Osteocyte (in vitro differentiated cells): ENCODE measurements at regions not wholly inside any gene's neighbourhood (a gene's known extent, or its start where the extent isn't known, plus 50 kb on each side); places are given as distances from the start of the nearest gene placed in this dataset.

Experiments
- DNase-seq: peaks from one replicate; pipeline ENCODE4 v3.0.0; 2021; ENCODE audit warnings: mixed read lengths; ENCODE audit not compliant: unreplicated experiment; ENCODE audit errors: extremely low spot score
- H3K27ac Mint-ChIP-seq: one replicate; pipeline ENCODE4 v1.8.0; 2021; ENCODE audit warnings: mild to moderate bottlenecking, mixed read lengths; ENCODE audit not compliant: unreplicated experiment
- H3K27me3 Mint-ChIP-seq: one replicate; pipeline ENCODE4 v1.8.0; 2021; ENCODE audit warnings: mixed read lengths; ENCODE audit not compliant: unreplicated experiment
- H3K36me3 Mint-ChIP-seq: one replicate; pipeline ENCODE4 v1.8.0; 2021; ENCODE audit warnings: mixed read lengths; ENCODE audit not compliant: unreplicated experiment
- H3K4me1 Mint-ChIP-seq: one replicate; pipeline ENCODE4 v1.8.0; 2021; ENCODE audit warnings: mixed read lengths; ENCODE audit not compliant: unreplicated experiment
- H3K4me3 Mint-ChIP-seq: one replicate; pipeline ENCODE4 v1.8.0; 2021; ENCODE audit warnings: mild to moderate bottlenecking, moderate library complexity, mixed read lengths; ENCODE audit not compliant: unreplicated experiment
- H3K9me3 Mint-ChIP-seq: one replicate; pipeline ENCODE4 v1.8.0; 2021; ENCODE audit warnings: mixed read lengths; ENCODE audit not compliant: unreplicated experiment
- TF ChIP-seq, protein P1 (sequence below): fragments of 200-600 bp; sonication (generic); IDR thresholded peaks from 2 replicates; pipeline ENCODE4 v1.5.0; 2021; ENCODE audit warnings: antibody characterized with exemption, mild to moderate bottlenecking, moderate library complexity

GRCh38 chrX:10781847-10782530, 161.6 kb upstream of the MID1 start:
- Mint-ChIP-seq H3K27ac (no peak overlapping the region), H3K4me3 (no peak overlapping the region), H3K36me3 (no peaks in the 10 kb centered on the region), H3K9me3 (peaks cover 18% of the 10 kb centered on the region), H3K27me3 (no peaks in the 10 kb centered on the region), H3K4me1 (peaks cover 7% of the 10 kb centered on the region)
- TF ChIP-seq, protein P1, sequence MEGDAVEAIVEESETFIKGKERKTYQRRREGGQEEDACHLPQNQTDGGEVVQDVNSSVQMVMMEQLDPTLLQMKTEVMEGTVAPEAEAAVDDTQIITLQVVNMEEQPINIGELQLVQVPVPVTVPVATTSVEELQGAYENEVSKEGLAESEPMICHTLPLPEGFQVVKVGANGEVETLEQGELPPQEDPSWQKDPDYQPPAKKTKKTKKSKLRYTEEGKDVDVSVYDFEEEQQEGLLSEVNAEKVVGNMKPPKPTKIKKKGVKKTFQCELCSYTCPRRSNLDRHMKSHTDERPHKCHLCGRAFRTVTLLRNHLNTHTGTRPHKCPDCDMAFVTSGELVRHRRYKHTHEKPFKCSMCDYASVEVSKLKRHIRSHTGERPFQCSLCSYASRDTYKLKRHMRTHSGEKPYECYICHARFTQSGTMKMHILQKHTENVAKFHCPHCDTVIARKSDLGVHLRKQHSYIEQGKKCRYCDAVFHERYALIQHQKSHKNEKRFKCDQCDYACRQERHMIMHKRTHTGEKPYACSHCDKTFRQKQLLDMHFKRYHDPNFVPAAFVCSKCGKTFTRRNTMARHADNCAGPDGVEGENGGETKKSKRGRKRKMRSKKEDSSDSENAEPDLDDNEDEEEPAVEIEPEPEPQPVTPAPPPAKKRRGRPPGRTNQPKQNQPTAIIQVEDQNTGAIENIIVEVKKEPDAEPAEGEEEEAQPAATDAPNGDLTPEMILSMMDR, result no peak
- no peak for DNase-seq

- H3K27me3 Mint-ChIP-seq, result no peaks in the 10 kb centered on the region
- H3K36me3 Mint-ChIP-seq, result no peaks in the 10 kb centered on the region
- H3K4me1 Mint-ChIP-seq, result peaks cover 7% of the 10 kb centered on the region
- DNase-seq, result no peak
- no peak overlapping the region for H3K4me3 Mint-ChIP-seq
- H3K27ac Mint-ChIP-seq, result peak overlapping the region; percentile 62
- TF ChIP-seq, protein P1, result no peak
- H3K9me3 Mint-ChIP-seq, result peaks cover 15% of the 10 kb centered on the region
Observed at GRCh38 chrX:10783451-10783995, 163.1 kb upstream of the MID1 start.

- no peak for DNase-seq
- H3K27ac Mint-ChIP-seq, result no peak overlapping the region
- H3K27me3 Mint-ChIP-seq, result no peaks in the 10 kb centered on the region
- peaks cover 7% of the 10 kb centered on the region for H3K4me1 Mint-ChIP-seq
- no peaks in the 10 kb centered on the region for H3K36me3 Mint-ChIP-seq
- no peak overlapping the region for H3K4me3 Mint-ChIP-seq
- TF ChIP-seq, protein P1, result no peak
- H3K9me3 Mint-ChIP-seq, result peaks cover 5% of the 10 kb centered on the region
Observed at GRCh38 chrX:10787264-10787663, 166.9 kb upstream of the MID1 start.

GRCh38 chrX:10794203-10794630, 173.8 kb upstream of the MID1 start:
- H3K27me3 Mint-ChIP-seq, result no peaks in the 10 kb centered on the region
- H3K4me1 Mint-ChIP-seq, result peaks cover 10% of the 10 kb centered on the region
- no peak overlapping the region for H3K4me3 Mint-ChIP-seq
- DNase-seq, result no peak
- H3K36me3 Mint-ChIP-seq, result no peaks in the 10 kb centered on the region
- H3K9me3 Mint-ChIP-seq, result peaks cover 20% of the 10 kb centered on the region
- TF ChIP-seq, protein P1, result no peak
- no peak overlapping the region for H3K27ac Mint-ChIP-seq

DNA sequence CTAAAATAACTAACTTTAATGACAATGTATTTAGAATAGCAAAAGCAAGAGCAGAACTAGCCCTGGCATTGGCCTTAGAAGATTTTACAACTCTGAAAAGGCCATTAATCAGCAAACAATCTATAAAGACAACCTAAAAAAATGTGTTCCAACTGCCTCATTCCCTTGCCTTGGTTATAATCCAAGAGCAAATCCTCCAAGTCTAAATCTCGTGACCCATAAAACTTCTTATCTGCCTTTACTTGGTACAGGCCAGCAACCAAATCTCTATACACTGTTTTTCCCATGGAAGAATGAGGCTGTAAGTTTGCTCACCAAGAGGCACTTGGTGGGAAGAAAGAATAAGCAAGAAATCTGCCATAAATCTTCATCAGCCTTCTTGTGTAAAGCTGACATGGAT, 175.3 kb upstream of the MID1 start:
- TF ChIP-seq, protein P1, result no peak
- no peak overlapping the region for H3K27ac Mint-ChIP-seq
- H3K27me3 Mint-ChIP-seq, result no peaks in the 10 kb centered on the region

More for the DNA sequence above, 175.3 kb upstream of the MID1 start:
- no peaks in the 10 kb centered on the region for H3K36me3 Mint-ChIP-seq
- H3K4me3 Mint-ChIP-seq, result no peak overlapping the region
- peaks cover 10% of the 10 kb centered on the region for H3K4me1 Mint-ChIP-seq
- H3K9me3 Mint-ChIP-seq, result peaks cover 21% of the 10 kb centered on the region
- DNase-seq, result no peak
